SK-N-SH treated with all-trans-retinoic acid at 6 μM for 48 hours (cell line): ENCODE measurements at regions not wholly inside any gene's neighbourhood (a gene's known extent, or its start where the extent isn't known, plus 50 kb on each side); places are given as distances from the start of the nearest gene placed in this dataset.

ENCODE experiments used
- ATAC-seq: fragments of 200-7000 bp; cut with Tn5 transposase; 3 replicates; pipeline ENCODE4 v1.9.1; 2020; ENCODE audit warnings: mild to moderate bottlenecking, moderate library complexity
- ARNTL ChIP-seq: fragments of 450-650 bp; formaldehyde crosslinking; IDR thresholded peaks from 2 replicates; pipeline ENCODE4 v1.5.0; 2020; ENCODE audit warnings: low read depth, mild to moderate bottlenecking, moderate library complexity, borderline replicate concordance
- BACH2 ChIP-seq: fragments of 250-450 bp; sonication (Bioruptor Pico); IDR thresholded peaks from 2 replicates; pipeline ENCODE4 v1.9.0; 2021; ENCODE audit warnings: mild to moderate bottlenecking, borderline replicate concordance
- CSDC2 ChIP-seq: fragments of 250-450 bp; sonication (Bioruptor Pico); IDR thresholded peaks from 2 replicates; pipeline ENCODE4 v1.5.0; 2020; ENCODE audit warnings: mild to moderate bottlenecking, moderate library complexity
- CSRNP3 ChIP-seq: fragments of 250-450 bp; sonication (Bioruptor Pico); IDR thresholded peaks from 2 replicates; pipeline ENCODE4 v1.5.1; 2021; ENCODE audit warnings: mild to moderate bottlenecking, moderate library complexity
- ESRRG ChIP-seq: fragments of 250-450 bp; sonication (Bioruptor Pico); IDR thresholded peaks from 2 replicates; pipeline ENCODE4 v1.6.1; 2021; ENCODE audit warnings: mild to moderate bottlenecking
- GLIS3 ChIP-seq: fragments of 250-450 bp; sonication (Bioruptor Pico); IDR thresholded peaks from 2 replicates; pipeline ENCODE4 v1.5.0; 2020; ENCODE audit warnings: mild to moderate bottlenecking, moderate library complexity
- ISL1 ChIP-seq: fragments of 250-450 bp; sonication (Bioruptor Pico); IDR thresholded peaks from 2 replicates; pipeline ENCODE4 v2.1.2; 2022; ENCODE audit warnings: mild to moderate bottlenecking, moderate library complexity
- PPARA ChIP-seq: fragments of 250-450 bp; sonication (Bioruptor Pico); IDR thresholded peaks from 2 replicates; pipeline ENCODE4 v1.5.0; 2020; ENCODE audit warnings: mild to moderate bottlenecking, borderline replicate concordance
- RARB ChIP-seq: fragments of 250-450 bp; sonication (Bioruptor Pico); IDR thresholded peaks from 2 replicates; pipeline ENCODE4 v1.8.0; 2021; ENCODE audit warnings: mild to moderate bottlenecking, moderate library complexity
- SNAI2 ChIP-seq: fragments of 250-450 bp; sonication (Bioruptor Pico); IDR thresholded peaks from 2 replicates; pipeline ENCODE4 v1.5.0; 2020; ENCODE audit warnings: mild to moderate bottlenecking, moderate library complexity
- TCF4 ChIP-seq: fragments of 250-450 bp; sonication (Bioruptor Pico); IDR thresholded peaks from 2 replicates; pipeline ENCODE4 v1.8.0; 2021; ENCODE audit warnings: mild to moderate bottlenecking, moderate library complexity, borderline replicate concordance
- TOX ChIP-seq: fragments of 250-450 bp; sonication (Bioruptor Pico); IDR thresholded peaks from 2 replicates; pipeline ENCODE4 v1.8.0; 2021; ENCODE audit warnings: mild to moderate bottlenecking, moderate library complexity, borderline replicate concordance
- TSHZ2 ChIP-seq: fragments of 250-450 bp; sonication (Bioruptor Pico); IDR thresholded peaks from 2 replicates; pipeline ENCODE4 v1.5.0; 2020; ENCODE audit warnings: mild to moderate bottlenecking, moderate library complexity
- ZC3H10 ChIP-seq: fragments of 250-450 bp; sonication (Bioruptor Pico); IDR thresholded peaks from 2 replicates; pipeline ENCODE4 v1.5.1; 2021; ENCODE audit warnings: mild to moderate bottlenecking, moderate library complexity
- ZFP3 ChIP-seq: fragments of 250-450 bp; sonication (Bioruptor Pico); IDR thresholded peaks from 2 replicates; pipeline ENCODE4 v1.5.0; 2020; ENCODE audit warnings: mild to moderate bottlenecking, moderate library complexity
- ZFP30 ChIP-seq: fragments of 450-650 bp; formaldehyde crosslinking; IDR thresholded peaks from 2 replicates; pipeline ENCODE4 v1.5.0; 2022; ENCODE audit warnings: mild to moderate bottlenecking, moderate library complexity
- ZNF565 ChIP-seq: fragments of 450-650 bp; formaldehyde crosslinking; conservative IDR thresholded peaks from 2 replicates; pipeline ENCODE4 v1.5.0; 2020; ENCODE audit warnings: low read depth, mild to moderate bottlenecking, moderate library complexity
- ZNF70 ChIP-seq: fragments of 450-650 bp; formaldehyde crosslinking; IDR thresholded peaks from 2 replicates; pipeline ENCODE4 v1.5.0; 2020; ENCODE audit warnings: mild to moderate bottlenecking, moderate library complexity
- TF ChIP-seq, protein P1 (sequence below): fragments of 250-450 bp; sonication (Bioruptor Pico); IDR thresholded peaks from 2 replicates; pipeline ENCODE4 v1.8.0; 2021; ENCODE audit warnings: low read depth, mild to moderate bottlenecking, moderate library complexity, borderline replicate concordance
- TF ChIP-seq, protein P2 (sequence below): fragments of 250-450 bp; sonication (Bioruptor Pico); IDR thresholded peaks from 2 replicates; pipeline ENCODE4 v1.8.0; 2020; ENCODE audit warnings: mild to moderate bottlenecking, moderate library complexity, borderline replicate concordance
- TF ChIP-seq, protein P3 (sequence below): fragments of 250-450 bp; sonication (Bioruptor Pico); IDR thresholded peaks from 2 replicates; pipeline ENCODE4 v1.5.1; 2020; ENCODE audit warnings: low read depth, mild to moderate bottlenecking, moderate library complexity

GRCh38 chr3:72174890-72175289 is 389.9 kb upstream of the PROK2 start:
- ATAC-seq, result no peak
- TF ChIP-seq BACH2, result no peak

GRCh38 chr3:72174040-72174439 is 389.1 kb upstream of the PROK2 start:
- TF ChIP-seq, protein P1, sequence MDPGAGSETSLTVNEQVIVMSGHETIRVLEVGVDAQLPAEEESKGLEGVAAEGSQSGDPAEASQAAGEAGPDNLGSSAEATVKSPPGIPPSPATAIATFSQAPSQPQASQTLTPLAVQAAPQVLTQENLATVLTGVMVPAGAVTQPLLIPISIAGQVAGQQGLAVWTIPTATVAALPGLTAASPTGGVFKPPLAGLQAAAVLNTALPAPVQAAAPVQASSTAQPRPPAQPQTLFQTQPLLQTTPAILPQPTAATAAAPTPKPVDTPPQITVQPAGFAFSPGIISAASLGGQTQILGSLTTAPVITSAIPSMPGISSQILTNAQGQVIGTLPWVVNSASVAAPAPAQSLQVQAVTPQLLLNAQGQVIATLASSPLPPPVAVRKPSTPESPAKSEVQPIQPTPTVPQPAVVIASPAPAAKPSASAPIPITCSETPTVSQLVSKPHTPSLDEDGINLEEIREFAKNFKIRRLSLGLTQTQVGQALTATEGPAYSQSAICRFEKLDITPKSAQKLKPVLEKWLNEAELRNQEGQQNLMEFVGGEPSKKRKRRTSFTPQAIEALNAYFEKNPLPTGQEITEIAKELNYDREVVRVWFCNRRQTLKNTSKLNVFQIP (CRISPR knock-in tag), result no peak
- TF ChIP-seq, protein P2, sequence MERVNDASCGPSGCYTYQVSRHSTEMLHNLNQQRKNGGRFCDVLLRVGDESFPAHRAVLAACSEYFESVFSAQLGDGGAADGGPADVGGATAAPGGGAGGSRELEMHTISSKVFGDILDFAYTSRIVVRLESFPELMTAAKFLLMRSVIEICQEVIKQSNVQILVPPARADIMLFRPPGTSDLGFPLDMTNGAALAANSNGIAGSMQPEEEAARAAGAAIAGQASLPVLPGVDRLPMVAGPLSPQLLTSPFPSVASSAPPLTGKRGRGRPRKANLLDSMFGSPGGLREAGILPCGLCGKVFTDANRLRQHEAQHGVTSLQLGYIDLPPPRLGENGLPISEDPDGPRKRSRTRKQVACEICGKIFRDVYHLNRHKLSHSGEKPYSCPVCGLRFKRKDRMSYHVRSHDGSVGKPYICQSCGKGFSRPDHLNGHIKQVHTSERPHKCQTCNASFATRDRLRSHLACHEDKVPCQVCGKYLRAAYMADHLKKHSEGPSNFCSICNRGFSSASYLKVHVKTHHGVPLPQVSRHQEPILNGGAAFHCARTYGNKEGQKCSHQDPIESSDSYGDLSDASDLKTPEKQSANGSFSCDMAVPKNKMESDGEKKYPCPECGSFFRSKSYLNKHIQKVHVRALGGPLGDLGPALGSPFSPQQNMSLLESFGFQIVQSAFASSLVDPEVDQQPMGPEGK (CRISPR knock-in tag), result no peak
- TF ChIP-seq ZNF565 (no peak), ZNF70 (no peak), ZFP3 (no peak), ZC3H10 (CRISPR knock-in tag) (no peak), CSDC2 (CRISPR knock-in tag) (no peak), ESRRG (CRISPR knock-in tag) (no peak), GLIS3 (CRISPR knock-in tag) (no peak), TCF4 (CRISPR knock-in tag) (no peak), ISL1 (CRISPR knock-in tag) (no peak), TSHZ2 (no peak), SNAI2 (no peak), PPARA (CRISPR knock-in tag) (no peak), RARB (CRISPR knock-in tag) (no peak), CSRNP3 (CRISPR knock-in tag) (no peak), ZFP30 (CRISPR knock-in tag) (no peak)
- no peak for ATAC-seq

- no peak for ATAC-seq
- TF ChIP-seq ESRRG (CRISPR knock-in tag) (no peak), TOX (CRISPR knock-in tag) (no peak), ISL1 (CRISPR knock-in tag) (no peak), ZC3H10 (CRISPR knock-in tag) (no peak), ARNTL (CRISPR knock-in tag) (no peak), PPARA (CRISPR knock-in tag) (no peak), CSRNP3 (CRISPR knock-in tag) (no peak)
- TF ChIP-seq, protein P3, sequence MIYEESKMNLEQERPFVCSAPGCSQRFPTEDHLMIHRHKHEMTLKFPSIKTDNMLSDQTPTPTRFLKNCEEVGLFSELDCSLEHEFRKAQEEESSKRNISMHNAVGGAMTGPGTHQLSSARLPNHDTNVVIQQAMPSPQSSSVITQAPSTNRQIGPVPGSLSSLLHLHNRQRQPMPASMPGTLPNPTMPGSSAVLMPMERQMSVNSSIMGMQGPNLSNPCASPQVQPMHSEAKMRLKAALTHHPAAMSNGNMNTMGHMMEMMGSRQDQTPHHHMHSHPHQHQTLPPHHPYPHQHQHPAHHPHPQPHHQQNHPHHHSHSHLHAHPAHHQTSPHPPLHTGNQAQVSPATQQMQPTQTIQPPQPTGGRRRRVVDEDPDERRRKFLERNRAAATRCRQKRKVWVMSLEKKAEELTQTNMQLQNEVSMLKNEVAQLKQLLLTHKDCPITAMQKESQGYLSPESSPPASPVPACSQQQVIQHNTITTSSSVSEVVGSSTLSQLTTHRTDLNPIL (CRISPR knock-in tag), result no peak
Observed at GRCh38 chr3:72171946-72172345, 387.0 kb upstream of the PROK2 start.
